RWPE1 (cell line): ENCODE measurements at regions not wholly inside any gene's neighbourhood (a gene's known extent, or its start where the extent isn't known, plus 50 kb on each side); places are given as distances from the start of the nearest gene placed in this dataset.

ENCODE experiments used
- CTCF ChIA-PET: fragments of 350-600 bp; sonication (Branson Sonifier 250); formaldehyde crosslinking; extraction: SDS; loops from one replicate; lab custom pipeline; 2021; lab: Yijun Ruan, JAX
- POLR2A ChIA-PET: fragments of 400-600 bp; formaldehyde crosslinking; extraction: SDS; loops from one replicate; lab custom pipeline; 2020; ENCODE audit warnings: antibody characterized with exemption; ENCODE audit not compliant: low non-redundant PET; lab: Yijun Ruan, JAX
- DNase-seq: peaks from one replicate; pipeline ENCODE4 v3.0.0; 2012; ENCODE audit warnings: low spot score
- H3K27ac ChIP-seq: fragments of 450-650 bp; 2 replicates; pipeline ENCODE4 v1.5.1; 2017
- CTCF ChIP-seq: fragments of 450-650 bp; conservative IDR thresholded peaks from 2 replicates; pipeline ENCODE4 v1.5.1; 2017; ENCODE audit warnings: low read depth, mild to moderate bottlenecking

GRCh38 chr5:133782736-133783135 lies 170.4 kb upstream of the FSTL4 start:
- TF ChIP-seq CTCF, result no peak
- no peak overlapping the region for H3K27ac ChIP-seq
- POLR2A ChIA-PET, result no interaction called here
- CTCF ChIA-PET, result interaction anchor here (0.5 kb wide), 1 partner anchor 181 kb away, joined by 3 read pairs; no protein-coding TSS in a partner anchor
- no peak for DNase-seq

- no peak overlapping the region for H3K27ac ChIP-seq
- CTCF ChIA-PET, result no interaction called here
- DNase-seq, result no peak
- POLR2A ChIA-PET, result no interaction called here
- no peak for TF ChIP-seq CTCF
Measured at GRCh38 chr5:133781436-133782225, 169.3 kb upstream of the FSTL4 start.

- ChIA-PET CTCF (interaction anchor here (0.6 kb wide), 1 partner anchor 134 kb away, joined by 3 read pairs; no protein-coding TSS in a partner anchor), POLR2A (no interaction called here)
- no peak for DNase-seq
- TF ChIP-seq CTCF, result no peak
- no peak overlapping the region for H3K27ac ChIP-seq
Measured at GRCh38 chr5:133780619-133781280, 168.4 kb upstream of the FSTL4 start.

GRCh38 chr5:133779828-133780475 lies 167.6 kb upstream of the FSTL4 start:
- CTCF ChIA-PET, result interaction anchor here (0.6 kb wide), 1 partner anchor 135 kb away, joined by 3 read pairs; no protein-coding TSS in a partner anchor

GRCh38 chr5:133778636-133779035 lies 166.3 kb upstream of the FSTL4 start:
- no peak for DNase-seq
- no peak overlapping the region for H3K27ac ChIP-seq
- no peak for TF ChIP-seq CTCF
- ChIA-PET POLR2A (no interaction called here), CTCF (no interaction called here)

More at GRCh38 chr5:133779828-133780475, 167.6 kb upstream of the FSTL4 start:
- POLR2A ChIA-PET, result no interaction called here
- DNase-seq, result no peak
- TF ChIP-seq CTCF, result no peak
- H3K27ac ChIP-seq, result no peak overlapping the region

- TF ChIP-seq CTCF, result no peak
- ChIA-PET CTCF (interaction anchor here (0.5 kb wide), 1 partner anchor 458 kb away, joined by 3 read pairs; no protein-coding TSS in a partner anchor), POLR2A (no interaction called here)
- no peak overlapping the region for H3K27ac ChIP-seq
- no peak for DNase-seq
Measured at GRCh38 chr5:133777951-133778350, 165.6 kb upstream of the FSTL4 start.
